ENCODE measurements at regions not wholly inside any gene's neighbourhood (a gene's known extent, or its start where the extent isn't known, plus 50 kb on each side); places are given as distances from the start of the nearest gene placed in this dataset.
"Not testable (repeated sequence)": the region's sequence is repeated elsewhere in the genome, so short reads cannot be mapped to it uniquely, and the experiment has no call there.

DNA sequence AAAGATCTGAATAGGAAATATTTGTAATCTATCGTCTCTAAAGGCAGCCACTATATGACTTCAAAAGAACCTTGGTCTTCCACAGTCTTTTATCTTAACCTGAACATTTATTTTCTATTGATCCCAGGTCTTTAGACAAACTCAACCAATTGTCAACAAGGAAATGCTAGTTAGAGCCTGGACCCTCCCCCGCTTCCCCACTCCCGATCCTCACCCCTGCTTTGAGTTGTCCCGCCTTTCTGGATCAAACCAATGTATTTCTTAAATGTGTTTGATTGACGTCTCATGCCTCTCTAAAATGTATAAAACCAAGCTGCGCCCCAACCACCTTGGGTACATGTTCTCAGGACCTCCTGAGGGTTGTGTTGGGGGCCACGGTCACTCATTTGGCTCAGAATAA is 506.6 kb downstream of the RPIA start:
- WGBS, 4 donors = 76 to 83% (median 80%) methylated on average over 7 of the region's 7 CpGs
- intact Hi-C loops (cut with DNase I); H3K27me3 ChIP-seq; H3K9me3 ChIP-seq (replicated peaks in 1 of 3); H3K4me1 ChIP-seq (replicated peaks in 1 of 2); H3K27ac ChIP-seq; H3K36me3 ChIP-seq (replicated peaks in 1 of 2); H3K4me3 ChIP-seq; DNase-seq: not testable (repeated sequence)

DNA sequence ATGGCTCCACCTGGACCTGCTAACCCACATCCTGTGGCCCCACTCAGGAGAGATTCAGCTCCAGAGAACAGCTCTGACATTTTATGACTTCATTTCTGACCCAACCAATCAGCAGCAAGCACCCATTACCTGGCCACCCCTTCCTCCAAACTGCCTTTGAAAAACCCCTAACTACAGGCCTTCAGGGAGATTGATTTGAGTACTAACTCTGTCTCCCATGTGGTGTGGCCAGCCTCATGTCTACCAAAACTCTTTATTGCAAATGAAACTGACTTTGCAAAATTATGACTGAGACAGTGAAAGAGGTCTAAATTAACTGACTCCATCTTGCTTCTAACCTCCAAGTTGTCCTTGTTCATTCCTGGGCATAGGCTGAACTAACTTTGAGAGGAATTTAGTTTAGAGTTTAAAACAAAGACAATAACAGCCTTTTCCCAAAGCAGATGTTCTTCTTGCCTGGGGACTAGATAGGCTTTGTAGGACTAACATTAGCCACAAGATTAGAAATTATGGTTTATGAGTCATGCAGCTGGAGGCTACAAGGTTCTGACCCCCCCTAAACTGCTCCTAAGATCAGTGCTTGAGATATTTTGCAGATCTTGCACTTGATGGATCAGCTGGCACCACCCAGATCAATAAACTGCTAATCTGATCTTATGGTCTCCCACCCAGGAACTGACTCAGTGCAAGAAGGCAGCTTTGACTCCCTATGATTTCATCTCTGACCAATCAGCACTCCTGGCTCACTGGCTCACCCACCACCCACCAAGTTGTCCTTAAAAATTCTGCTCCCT is 508.2 kb downstream of the RPIA start:
- H3K4me3 ChIP-seq; DNase-seq; H3K4me1 ChIP-seq (replicated peaks in 1 of 2); H3K9me3 ChIP-seq (replicated peaks in 1 of 3); H3K27ac ChIP-seq; H3K36me3 ChIP-seq (replicated peaks in 1 of 2); H3K27me3 ChIP-seq; intact Hi-C loops (cut with DNase I): not testable (repeated sequence)

DNA sequence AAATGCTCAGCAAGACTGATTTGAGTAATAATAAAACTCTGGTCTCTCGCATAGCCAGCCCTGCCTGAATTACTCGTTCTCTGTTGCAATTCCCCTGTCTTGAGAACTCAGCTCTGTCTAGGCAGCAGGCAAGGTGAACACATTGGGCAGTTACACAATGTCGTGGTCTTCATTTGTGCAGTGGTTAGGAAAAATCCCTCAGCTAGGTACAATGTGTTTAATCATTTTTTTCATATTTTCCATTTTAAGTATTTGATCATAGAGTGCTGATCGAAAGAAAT is 508.7 kb downstream of the RPIA start:
- H3K27me3 ChIP-seq; H3K4me3 ChIP-seq; H3K9me3 ChIP-seq (replicated peaks in 1 of 3); H3K4me1 ChIP-seq (replicated peaks in 1 of 2); intact Hi-C loops (cut with DNase I); DNase-seq; H3K27ac ChIP-seq; H3K36me3 ChIP-seq (replicated peaks in 1 of 2): not testable (repeated sequence)
- WGBS, 4 donors = 71 to 78% (median 74%) methylated on average over 4 of the region's 4 CpGs

- DNase-seq, H3K27ac ChIP-seq: not testable (repeated sequence)
- 17 to 70% (median 54%) methylated on average over 1 of the region's 1 CpG for WGBS, 4 donors
These were observed 511.0 kb downstream of the RPIA start for GRCh38 chr2:89202518-89202917.

GRCh38 chr2:89205153-89205552 is 513.7 kb downstream of the RPIA start:
- H3K27ac ChIP-seq; H3K4me3 ChIP-seq; intact Hi-C loops (cut with DNase I); H3K36me3 ChIP-seq (replicated peaks in 1 of 2); H3K9me3 ChIP-seq (replicated peaks in 1 of 3); H3K27me3 ChIP-seq; H3K4me1 ChIP-seq (replicated peaks in 1 of 2): not testable (repeated sequence)
- peak in 2 of 6 experiments; percentile 37 to 47 for TF ChIP-seq CTCF (IDR thresholded peaks at IDR 0.05)
- WGBS, 4 donors = 21 to 28% (median 22%) methylated on average over 11 of the region's 11 CpGs
- DNase-seq = peak; percentile 18 to 65 (median 42)

More at GRCh38 chr2:89202518-89202917, 511.0 kb downstream of the RPIA start:
- intact Hi-C loops (cut with DNase I); H3K4me1 ChIP-seq (replicated peaks in 1 of 2); H3K4me3 ChIP-seq; H3K9me3 ChIP-seq (replicated peaks in 1 of 3); H3K36me3 ChIP-seq (replicated peaks in 1 of 2); H3K27me3 ChIP-seq: not testable (repeated sequence)

GRCh38 chr2:89208144-89208932 is 516.9 kb downstream of the RPIA start:
- H3K27ac ChIP-seq; intact Hi-C loops (cut with DNase I); H3K9me3 ChIP-seq (replicated peaks in 1 of 3); H3K4me3 ChIP-seq; H3K27me3 ChIP-seq; H3K36me3 ChIP-seq (replicated peaks in 1 of 2); H3K4me1 ChIP-seq (replicated peaks in 1 of 2): not testable (repeated sequence)
- DNase-seq = peak in 5 of 7 donors; percentile 15 to 34 (median 21)
- 40 to 56% (median 47%) methylated on average over 6 to 9 of the region's 9 CpGs for WGBS, 4 donors

- intact Hi-C loops (cut with DNase I); H3K4me1 ChIP-seq (replicated peaks in 1 of 2); H3K36me3 ChIP-seq (replicated peaks in 1 of 2); H3K9me3 ChIP-seq (replicated peaks in 1 of 3); H3K27ac ChIP-seq; H3K4me3 ChIP-seq; H3K27me3 ChIP-seq: not testable (repeated sequence)
- DNase-seq = peak in 4 of 7 donors; percentile 8 to 55 (median 28)
- peak in 1 of 6 experiments; percentile 8 for TF ChIP-seq CTCF (IDR thresholded peaks at IDR 0.05)
- 3 to 13% (median 7%) methylated on average over 2 to 3 of the region's 3 CpGs for WGBS, 4 donors
These were observed 521.7 kb downstream of the RPIA start for GRCh38 chr2:89213151-89213550.

DNA sequence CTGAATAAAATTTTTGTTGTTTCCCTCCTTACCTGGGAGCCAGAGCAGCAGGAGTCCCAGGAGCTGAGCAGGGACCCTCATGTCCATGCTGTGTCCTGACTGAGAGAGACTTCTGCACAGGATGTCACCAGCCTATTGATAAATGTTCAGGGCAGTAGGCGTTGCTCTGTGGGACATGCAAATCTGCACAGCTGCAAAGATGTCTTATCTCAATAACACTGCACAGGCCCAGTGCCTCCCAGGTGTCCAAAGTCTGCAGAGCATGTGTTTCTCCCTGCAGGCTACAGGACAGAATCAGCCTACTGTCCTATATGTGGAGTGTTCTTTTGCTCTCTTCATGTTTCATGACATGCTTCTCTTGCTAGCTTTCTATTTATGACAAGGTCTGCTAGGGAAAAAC is 522.3 kb downstream of the RPIA start:
- H3K9me3 ChIP-seq (replicated peaks in 1 of 3); H3K4me1 ChIP-seq (replicated peaks in 1 of 2); DNase-seq; H3K36me3 ChIP-seq (replicated peaks in 1 of 2); intact Hi-C loops (cut with DNase I); H3K27me3 ChIP-seq; H3K4me3 ChIP-seq; H3K27ac ChIP-seq: not testable (repeated sequence)
- WGBS, 4 donors = 9 to 22% (median 18%) methylated on average over 1 of the region's 1 CpG

DNA sequence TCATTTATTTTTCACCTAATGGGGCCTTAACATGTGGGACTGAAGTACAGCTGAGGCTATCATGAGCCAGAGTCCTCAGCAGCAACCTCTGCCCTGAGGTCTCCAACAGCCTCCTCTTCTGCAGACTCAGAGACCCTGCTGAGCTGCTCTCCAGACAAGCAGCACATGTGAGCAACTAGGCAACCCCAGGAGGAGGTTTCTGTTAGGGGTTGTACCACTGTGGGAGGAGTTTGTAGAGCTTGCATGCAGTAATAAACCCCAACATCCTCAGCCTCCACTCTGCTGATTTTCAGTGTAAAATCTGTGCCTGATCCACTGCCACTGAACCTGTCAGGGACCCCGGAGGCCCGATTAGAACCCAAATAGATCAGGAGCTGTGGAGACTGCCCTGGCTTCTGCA is 530.0 kb downstream of the RPIA start:
- H3K27ac ChIP-seq; H3K36me3 ChIP-seq (replicated peaks in 1 of 2); H3K4me3 ChIP-seq; H3K4me1 ChIP-seq (replicated peaks in 1 of 2); H3K9me3 ChIP-seq (replicated peaks in 1 of 3); DNase-seq; H3K27me3 ChIP-seq; intact Hi-C loops (cut with DNase I): not testable (repeated sequence)
- WGBS, 4 donors = no CpG with 5 or more reads among the region's 2 CpGs
